ENCODE measurements at regions not wholly inside any gene's neighbourhood (a gene's known extent, or its start where the extent isn't known, plus 50 kb on each side); places are given as distances from the start of the nearest gene placed in this dataset.

- no peak for TF ChIP-seq EZH2 (IDR thresholded peaks at IDR 0.05; ENCODE audit: low read length, missing control alignments)
- no peak for TF ChIP-seq CTCF (conservative IDR thresholded peaks at IDR 0.05 in 1 of 2, IDR thresholded peaks at IDR 0.05 in 1 of 2; ENCODE audit: low read depth in 1 of 2, low read length in 2 of 2)
Observed at GRCh38 chr13:103238441-103238840, 172.2 kb upstream of the SLC10A2 start.
